ENCODE measurements at regions not wholly inside any gene's neighbourhood (a gene's known extent, or its start where the extent isn't known, plus 50 kb on each side); places are given as distances from the start of the nearest gene placed in this dataset.
"Not testable (repeated sequence)": the region's sequence is repeated elsewhere in the genome, so short reads cannot be mapped to it uniquely, and the experiment has no call there.

DNA sequence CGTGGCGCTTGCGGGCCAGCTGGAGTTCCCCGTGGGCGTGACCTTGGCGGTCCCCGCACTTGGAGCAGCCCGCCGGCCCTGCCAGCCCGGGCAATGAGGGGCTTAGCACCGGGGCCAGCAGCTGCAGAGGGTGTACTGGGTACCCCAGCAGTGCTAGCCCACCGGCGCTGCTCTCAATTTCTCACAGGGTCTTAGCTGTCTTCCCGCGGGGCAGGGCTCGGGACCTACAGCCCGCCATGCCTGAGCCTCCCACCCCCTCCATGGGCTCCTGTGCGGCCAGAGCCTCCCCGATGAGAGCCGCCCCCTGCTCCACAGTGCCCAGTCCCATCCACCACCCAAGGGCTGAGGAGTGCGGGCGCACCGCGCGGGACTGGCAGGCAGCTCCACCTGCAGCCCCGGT is 94.0 kb upstream of the NIPBL start:
- DNase-seq (ENCODE audit: low read depth): not testable (repeated sequence)

DNA sequence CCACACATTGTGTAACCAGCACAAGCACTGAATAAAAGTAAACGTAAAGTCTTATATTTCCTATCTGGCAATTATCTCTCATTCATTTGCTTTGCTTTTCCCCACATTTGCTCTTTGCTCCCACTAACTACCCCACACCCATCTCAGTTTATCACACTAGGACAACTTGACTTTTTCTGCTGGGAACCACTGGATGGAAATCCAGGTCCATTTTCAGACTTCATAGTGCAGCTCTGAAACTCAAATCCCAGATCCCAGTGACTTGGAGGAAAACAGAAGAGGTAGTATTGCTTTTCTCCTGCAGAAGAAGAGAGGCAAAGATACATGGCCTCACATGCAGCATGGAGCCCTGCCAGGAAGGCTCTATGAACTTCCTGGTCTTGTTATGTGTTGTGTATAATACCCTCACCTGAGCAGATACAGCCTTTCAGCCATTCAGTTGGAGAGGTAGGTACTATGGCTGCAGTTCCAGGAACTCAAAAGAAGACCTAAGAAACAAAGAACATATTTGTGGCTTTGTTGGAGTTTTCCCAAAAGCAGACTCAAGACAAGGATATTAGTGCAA is 90.0 kb upstream of the NIPBL start:
- no peak for DNase-seq (ENCODE audit: low read depth)

DNA sequence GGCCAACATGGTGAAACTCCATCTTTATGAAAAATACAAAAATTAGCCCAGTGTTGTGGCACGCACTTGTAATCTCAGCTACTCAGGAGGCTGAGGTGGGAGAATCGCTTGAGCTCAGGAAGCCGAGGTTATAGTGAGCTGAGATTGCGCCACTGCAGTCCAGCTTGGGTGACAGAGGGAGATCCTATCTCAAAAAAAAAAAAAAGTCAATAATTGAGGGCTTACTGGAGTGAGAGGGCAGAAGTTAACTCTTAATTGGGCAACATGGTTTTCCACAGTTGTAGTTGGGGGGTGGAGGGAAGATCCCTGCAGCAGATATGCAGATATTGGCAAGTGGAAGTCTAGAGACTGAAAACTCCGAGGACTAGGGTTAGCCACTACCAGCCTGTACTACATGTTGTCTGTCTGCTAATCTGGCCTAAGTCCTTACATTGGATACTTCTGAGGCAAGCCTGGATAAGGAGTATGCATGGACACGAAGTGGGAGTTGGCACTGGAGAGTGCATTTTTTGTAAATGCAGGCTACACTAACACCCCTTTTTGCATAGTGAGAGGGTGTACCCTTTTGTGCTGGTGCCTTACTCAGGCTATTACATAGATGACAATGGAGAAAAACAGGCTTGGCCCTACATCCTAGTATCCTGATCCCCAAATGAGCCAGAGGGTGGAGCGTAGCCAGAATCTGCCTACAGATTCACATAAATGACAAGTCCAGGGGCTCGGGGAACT is 89.0 kb upstream of the NIPBL start:
- no peak for DNase-seq (ENCODE audit: low read depth)

DNA sequence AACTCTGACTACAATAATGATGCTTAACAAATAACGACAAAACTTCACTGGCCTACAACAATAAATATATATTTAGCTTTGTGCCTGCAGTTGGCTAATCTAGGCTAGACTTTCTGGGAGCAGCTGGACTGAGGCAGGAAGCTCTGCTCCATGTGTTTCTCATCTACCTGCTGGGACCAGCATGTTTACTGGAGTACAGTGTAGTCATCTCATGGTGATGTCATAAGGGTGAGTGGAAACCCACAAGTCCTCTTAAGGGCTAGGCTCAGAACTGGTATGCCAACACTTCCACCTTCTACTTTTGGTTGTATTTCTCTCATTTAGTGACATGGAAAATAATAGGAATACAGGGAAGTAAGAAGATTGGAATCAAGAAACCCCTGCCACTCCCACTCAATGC is 85.7 kb upstream of the NIPBL start:
- no peak for DNase-seq (ENCODE audit: low read depth)

DNA sequence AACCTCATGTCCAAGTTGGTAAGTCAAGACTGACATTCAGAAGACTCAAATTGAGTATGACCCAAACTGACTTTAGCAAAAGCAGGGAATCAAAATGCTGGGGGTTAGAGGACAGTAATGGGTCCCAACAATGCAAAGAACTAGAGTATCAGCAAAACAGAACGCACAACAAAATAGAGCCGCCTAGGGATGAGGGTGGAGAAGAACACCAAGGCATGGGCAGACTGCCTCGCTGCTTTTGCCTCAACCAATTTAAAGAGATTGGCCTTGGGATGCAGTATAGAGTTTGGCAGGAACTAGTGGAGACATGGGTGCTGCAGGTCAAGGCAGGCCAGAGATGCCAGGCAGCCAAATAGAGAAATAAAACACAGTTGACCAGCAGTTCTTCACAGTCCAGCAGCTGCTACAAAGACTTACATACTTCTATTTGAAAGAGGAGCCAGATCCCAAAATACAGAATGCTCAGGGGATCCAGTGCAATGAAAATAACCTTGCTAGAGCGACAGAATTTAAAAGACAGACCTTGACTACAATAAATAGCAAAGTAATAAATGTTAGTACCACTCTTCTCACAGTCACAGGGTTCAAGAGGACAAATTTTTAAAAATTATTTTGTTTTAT is 83.9 kb upstream of the NIPBL start:
- no peak for DNase-seq (ENCODE audit: low read depth)

DNA sequence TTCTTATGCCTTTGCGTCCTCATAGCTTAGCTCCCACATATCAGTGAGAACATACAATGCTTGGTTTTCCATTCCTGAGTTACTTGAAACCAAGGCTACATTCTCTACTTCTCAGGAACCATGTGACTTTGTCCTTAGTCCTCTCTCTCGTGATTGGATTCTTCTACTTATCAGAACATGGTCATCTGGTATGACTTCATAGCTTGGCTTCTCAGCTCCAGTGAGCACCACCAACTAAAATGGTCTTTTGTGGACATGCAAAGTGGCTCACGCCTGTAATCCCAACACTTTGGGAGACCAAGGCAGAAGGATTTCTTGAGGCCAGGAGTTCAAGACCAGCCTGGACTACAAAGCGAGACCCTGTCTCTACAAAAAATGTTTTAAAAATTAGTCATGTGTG is 81.2 kb upstream of the NIPBL start:
- no peak for DNase-seq (ENCODE audit: low read depth)

DNA sequence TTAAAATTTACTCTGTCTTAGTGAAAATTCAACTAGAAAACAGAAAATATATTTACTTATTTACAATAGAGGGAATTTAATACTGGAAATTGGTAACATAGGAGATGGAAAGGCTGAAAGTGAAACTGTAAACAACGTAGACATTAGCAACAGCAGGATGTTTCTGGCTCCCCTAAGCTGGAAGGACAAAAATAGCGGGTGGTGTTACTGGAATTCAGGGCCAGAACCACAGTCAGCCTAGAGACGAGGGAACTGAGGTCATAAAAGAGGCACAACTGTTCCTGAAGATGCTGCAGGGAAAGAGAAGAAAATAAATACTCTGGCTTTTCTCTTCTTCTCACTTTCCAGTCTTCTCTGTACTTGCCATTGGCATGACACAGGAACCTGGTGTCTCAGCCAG is 80.4 kb upstream of the NIPBL start:
- DNase-seq (ENCODE audit: low read depth): no peak

DNA sequence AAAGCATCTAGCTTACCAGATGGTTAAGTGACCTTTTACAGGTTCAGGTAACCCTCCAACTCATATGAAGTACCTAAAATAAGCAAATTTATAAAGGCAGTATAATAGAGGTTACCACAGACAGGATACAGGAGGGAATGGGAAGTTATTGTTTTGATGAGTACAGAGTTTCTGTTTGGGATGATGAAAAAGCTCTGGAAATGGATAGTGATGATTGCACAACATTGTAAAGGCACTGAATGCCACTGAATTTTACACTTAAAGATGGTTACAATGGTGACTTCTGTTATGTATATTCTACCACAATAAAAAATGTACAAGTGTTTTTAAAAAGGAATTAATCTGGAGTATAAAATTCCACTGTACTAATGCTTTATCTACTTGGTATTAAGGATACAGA is 75.0 kb upstream of the NIPBL start:
- no peak for DNase-seq (ENCODE audit: low read depth)

DNA sequence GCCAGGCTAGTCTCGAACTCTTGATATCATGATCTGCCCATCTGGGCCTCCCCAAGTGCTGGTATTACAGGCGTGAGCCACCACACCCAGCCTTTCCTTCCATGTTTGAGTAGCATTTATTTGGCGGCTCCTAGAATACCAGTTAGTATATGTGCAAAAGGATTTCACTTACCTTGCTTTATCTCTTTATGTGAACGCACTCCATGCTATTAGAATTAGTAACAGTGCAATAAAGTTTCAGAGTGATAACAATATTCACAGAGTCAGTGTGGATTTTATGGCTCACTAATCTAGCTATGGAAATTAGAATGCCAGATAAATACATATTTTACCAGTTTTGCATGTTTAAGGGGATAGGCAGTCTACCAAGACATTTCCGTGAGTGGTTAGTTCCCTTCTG is 74.4 kb upstream of the NIPBL start:
- DNase-seq (ENCODE audit: low read depth): no peak

DNA sequence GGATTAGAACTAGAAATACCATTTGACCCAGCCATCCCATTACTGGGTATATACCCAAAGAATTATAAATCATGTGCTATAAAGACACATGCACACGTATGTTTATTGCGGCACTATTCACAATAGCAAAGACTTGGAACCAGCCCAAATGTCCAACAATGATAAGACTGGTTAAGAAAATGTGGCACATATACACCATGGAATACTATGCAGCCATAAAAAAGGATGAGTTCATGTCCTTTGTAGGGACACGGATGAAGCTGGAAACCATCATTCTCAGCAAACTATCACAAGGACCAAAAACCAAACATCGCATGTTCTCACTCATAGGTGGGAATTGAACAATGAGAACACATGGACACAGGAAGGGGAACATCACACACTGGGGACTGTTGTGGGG is 63.3 kb upstream of the NIPBL start:
- DNase-seq (ENCODE audit: low read depth): not testable (repeated sequence)

DNA sequence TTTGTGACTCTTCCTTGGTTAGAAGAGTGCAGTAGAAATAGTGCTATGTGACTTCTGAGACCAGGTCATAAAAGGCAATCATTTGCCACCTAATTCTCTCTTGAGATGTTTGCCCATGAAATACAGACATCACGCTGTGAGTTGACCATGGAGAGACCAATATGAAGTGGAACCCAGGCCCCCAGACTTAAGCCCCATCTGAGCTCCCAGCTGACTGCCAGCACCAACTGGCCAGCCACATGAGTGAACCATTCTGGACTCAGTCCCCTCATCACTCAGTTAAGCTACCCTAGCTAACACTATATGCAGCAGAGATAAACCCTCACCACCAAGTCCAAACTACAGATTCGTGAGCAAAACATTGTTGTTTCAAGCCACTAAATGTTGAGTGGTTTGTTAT is 60.7 kb upstream of the NIPBL start:
- DNase-seq (ENCODE audit: low read depth): no peak

DNA sequence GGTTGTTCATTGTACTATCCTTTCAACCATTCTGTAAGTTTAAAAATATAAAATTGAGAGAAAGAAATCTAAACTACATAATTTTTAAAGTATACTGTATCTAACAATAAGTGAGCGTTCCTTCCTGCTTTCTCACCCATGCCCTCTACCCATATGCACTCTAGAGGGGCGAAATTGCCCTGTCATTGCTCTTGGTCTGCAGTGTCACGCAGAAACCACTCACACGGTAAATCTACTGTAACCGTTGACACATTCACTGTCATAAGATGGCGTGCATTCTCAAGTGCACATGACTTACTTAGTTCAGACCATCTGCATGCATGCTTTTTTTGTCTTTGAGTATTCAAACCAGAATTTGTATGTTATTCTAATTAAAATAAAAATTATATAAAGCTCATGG is 55.7 kb upstream of the NIPBL start:
- no peak for DNase-seq (ENCODE audit: low read depth)

DNA sequence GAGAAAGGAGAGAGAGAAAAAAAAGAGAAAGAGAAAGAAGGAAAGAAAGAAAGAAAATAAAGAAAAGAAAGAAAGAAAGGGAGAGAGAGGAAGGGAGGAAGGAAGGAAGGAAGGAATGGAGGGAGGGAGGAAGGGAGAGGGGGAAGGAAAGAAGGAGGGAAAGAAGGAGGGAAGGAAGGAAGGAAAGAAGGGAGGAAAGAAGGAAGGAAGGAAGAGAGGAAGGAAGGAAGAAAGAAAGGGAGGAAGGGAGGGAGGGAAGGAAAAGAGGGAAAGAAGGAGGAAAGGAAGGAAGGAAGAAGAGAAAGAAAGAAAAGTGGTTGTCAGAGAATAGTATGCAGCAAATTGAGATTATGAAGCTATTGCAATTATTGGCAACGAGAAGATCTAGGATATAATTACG is 49.9 kb upstream of the NIPBL start:
- no peak for DNase-seq (ENCODE audit: low read depth)
